ENCODE measurements at regions not wholly inside any gene's neighbourhood (a gene's known extent, or its start where the extent isn't known, plus 50 kb on each side); places are given as distances from the start of the nearest gene placed in this dataset.

DNA sequence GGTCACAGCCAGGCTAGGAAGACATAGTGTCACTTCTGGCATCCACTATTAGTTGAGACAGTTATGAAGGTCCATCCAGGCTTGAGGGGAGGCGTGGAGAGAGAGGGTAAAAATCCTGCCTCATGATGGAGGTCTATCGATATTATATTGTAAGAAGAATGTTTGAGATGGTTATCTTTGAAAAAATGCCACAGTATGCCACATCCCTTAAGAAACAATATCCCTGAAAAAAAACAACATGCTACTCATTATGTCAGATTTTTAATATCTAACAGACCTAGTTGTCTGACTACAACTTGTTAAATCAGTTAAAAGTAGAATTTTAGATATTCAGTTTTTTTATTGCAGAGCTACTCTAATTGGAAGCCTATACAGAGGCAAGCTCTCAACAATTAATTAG, 121.7 kb upstream of the SLC5A12 start:
- no peak overlapping the region for H3K4me2 ChIP-seq (ENCODE audit: low read depth, low read length)
- POLR2A ChIA-PET = no interaction called here
- WGBS (ENCODE audit: low lambda C conversion rate) = 0% methylated on average over 2 of the region's 2 CpGs

More for the DNA sequence above, 121.7 kb upstream of the SLC5A12 start:
- intact Hi-C loops (cut with micrococcal nuclease; ENCODE audit: unreplicated experiment) = no loop called here
- Histone ChIP-seq H2AFZ (ENCODE audit: low read length) (no peak overlapping the region), H3K27ac (ENCODE audit: extremely low read length, insufficient read depth, low read length) (no peak overlapping the region), H3K4me1 (ENCODE audit: insufficient read depth, low read length) (no peaks in the 10 kb centered on the region), H3K27me3 (ENCODE audit: control insufficient read depth in 1 of 2, insufficient read depth in 2 of 2, low read length in 2 of 2) (no peaks in the 10 kb centered on the region; a peak in 1 of 5 replicates), H3K4me3 (replicated peaks in 1 of 3; ENCODE audit: insufficient read depth in 1 of 3, low read depth in 2 of 3, low read length in 3 of 3) (no peak overlapping the region), H3K79me2 (ENCODE audit: insufficient read depth, low read length) (no peaks in the 10 kb centered on the region), H3K9me3 (ENCODE audit: low read length) (no peaks in the 10 kb centered on the region), H3K9ac (ENCODE audit: insufficient read depth, low read depth, low read length) (no peak overlapping the region), H4K20me1 (ENCODE audit: insufficient read depth, low read length) (no peaks in the 10 kb centered on the region), H3K36me3 (replicated peaks in 1 of 2; ENCODE audit: control insufficient read depth in 1 of 2, insufficient read depth in 2 of 2, low read length in 2 of 2) (no peaks in the 10 kb centered on the region)
- in situ Hi-C loops (cut with HindIII; ENCODE audit: extremely low pct_ligation_motif_present, low pct_unique_long_range_greater_than_20kb) = no loop called here
- TF ChIP-seq ZNF503 (CRISPR knock-in tag; IDR thresholded peaks at IDR 0.05) (no peak), RFXAP (CRISPR knock-in tag; IDR thresholded peaks at IDR 0.05; ENCODE audit: borderline replicate concordance) (no peak), PAF1 (CRISPR knock-in tag; IDR thresholded peaks at IDR 0.05) (no peak), ZBTB7A (CRISPR knock-in tag; IDR thresholded peaks at IDR 0.05) (no peak), HNF1B (CRISPR knock-in tag; IDR thresholded peaks at IDR 0.05) (no peak)
- CTCF ChIA-PET (ENCODE audit: low intra/inter-chr PET ratio, low total read pairs) = no interaction called here
- FAIRE-seq = no peak
- ATAC-seq = no peak
- no peak for DNase-seq (ENCODE audit: low spot score)
- BruUV-seq (replicated peaks) = no TSS peak

Data from HepG2 (cell line).